BJ (cell line): ENCODE measurements at regions not wholly inside any gene's neighbourhood (a gene's known extent, or its start where the extent isn't known, plus 50 kb on each side); places are given as distances from the start of the nearest gene placed in this dataset.

ENCODE experiments used
- CTCF ChIA-PET: fragments of 350-600 bp; formaldehyde crosslinking; extraction: SDS; loops from one replicate; lab custom pipeline; 2021; ENCODE audit warnings: antibody characterized with exemption, inconsistent platforms; lab: Yijun Ruan, JAX
- POLR2A ChIA-PET: fragments of 300-600 bp; sonication (Branson Sonifier 250); formaldehyde crosslinking; extraction: SDS; loops from one replicate; lab custom pipeline; 2021; ENCODE audit warnings: antibody characterized with exemption; lab: Charles Lee
- DNase-seq: peaks from one replicate; pipeline ENCODE4 v3.0.0-alpha.2; 2011; ENCODE audit warnings: low read depth
- H3K27me3 ChIP-seq: 2 replicates; pipeline ENCODE4 v1.6.0; 2011; ENCODE audit warnings: low read length; ENCODE audit not compliant: control insufficient read depth, insufficient read depth
- H3K36me3 ChIP-seq: 2 replicates; pipeline ENCODE4 v1.5.1; 2011; ENCODE audit warnings: low read length; ENCODE audit not compliant: control insufficient read depth, insufficient read depth
- H3K4me3 ChIP-seq: 2 replicates; pipeline ENCODE4 v1.5.1; 2011; ENCODE audit warnings: low read depth, mild to moderate bottlenecking, control low read depth, low read length
- TF ChIP-seq, protein P1 (sequence below): IDR thresholded peaks from 2 replicates; pipeline ENCODE4 v1.5.1; 2011; ENCODE audit warnings: low read depth, mild to moderate bottlenecking, control low read depth, inconsistent platforms, low read length, moderate library complexity; ENCODE audit not compliant: insufficient read depth

DNA sequence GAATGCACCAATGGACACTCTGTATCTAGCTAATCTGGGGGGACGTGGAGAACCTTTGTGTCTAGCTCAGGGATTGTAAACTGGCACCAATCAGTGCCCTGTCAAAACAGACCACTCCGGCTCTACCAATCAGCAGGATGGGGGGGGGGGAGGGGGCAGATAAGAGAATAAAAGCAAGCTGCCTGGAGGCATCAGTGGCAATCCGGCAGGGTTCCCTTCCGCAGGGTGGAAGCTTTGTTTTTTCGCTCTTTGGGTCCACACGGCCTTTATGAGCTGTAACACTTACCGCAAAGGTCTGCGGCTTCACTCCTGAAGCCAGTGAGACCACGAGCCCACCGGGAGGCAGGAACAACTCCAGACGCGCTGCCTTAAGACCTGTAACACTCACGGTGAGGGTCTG, 827.1 kb downstream of the PLOD2 start:
- H3K27me3 ChIP-seq, result no peaks in the 10 kb centered on the region
- CTCF ChIA-PET, result no interaction called here
- H3K4me3 ChIP-seq, result no peak overlapping the region
- TF ChIP-seq, protein P1, sequence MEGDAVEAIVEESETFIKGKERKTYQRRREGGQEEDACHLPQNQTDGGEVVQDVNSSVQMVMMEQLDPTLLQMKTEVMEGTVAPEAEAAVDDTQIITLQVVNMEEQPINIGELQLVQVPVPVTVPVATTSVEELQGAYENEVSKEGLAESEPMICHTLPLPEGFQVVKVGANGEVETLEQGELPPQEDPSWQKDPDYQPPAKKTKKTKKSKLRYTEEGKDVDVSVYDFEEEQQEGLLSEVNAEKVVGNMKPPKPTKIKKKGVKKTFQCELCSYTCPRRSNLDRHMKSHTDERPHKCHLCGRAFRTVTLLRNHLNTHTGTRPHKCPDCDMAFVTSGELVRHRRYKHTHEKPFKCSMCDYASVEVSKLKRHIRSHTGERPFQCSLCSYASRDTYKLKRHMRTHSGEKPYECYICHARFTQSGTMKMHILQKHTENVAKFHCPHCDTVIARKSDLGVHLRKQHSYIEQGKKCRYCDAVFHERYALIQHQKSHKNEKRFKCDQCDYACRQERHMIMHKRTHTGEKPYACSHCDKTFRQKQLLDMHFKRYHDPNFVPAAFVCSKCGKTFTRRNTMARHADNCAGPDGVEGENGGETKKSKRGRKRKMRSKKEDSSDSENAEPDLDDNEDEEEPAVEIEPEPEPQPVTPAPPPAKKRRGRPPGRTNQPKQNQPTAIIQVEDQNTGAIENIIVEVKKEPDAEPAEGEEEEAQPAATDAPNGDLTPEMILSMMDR, result no peak
- DNase-seq, result no peak
- POLR2A ChIA-PET, result no interaction called here
- H3K36me3 ChIP-seq, result no peaks in the 10 kb centered on the region

DNA sequence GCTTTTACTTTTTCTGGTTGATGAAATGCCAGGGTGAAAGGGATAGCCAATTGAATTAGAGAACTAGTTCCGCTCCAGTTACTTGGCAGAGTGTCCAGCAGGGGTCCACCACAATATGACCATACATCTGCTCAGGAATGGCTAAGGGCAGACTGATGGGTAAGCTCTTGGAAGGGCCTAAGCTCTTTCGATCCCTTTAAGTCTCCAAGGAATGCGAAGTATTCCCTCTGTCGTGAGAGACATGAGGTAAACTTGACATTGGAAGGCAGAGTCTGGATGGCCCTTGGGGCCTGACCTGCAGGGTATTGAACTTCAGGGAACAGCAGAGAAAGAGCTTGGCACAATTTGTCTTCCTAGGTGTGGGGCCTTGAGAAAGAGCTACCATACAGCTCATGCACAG, 805.8 kb downstream of the PLOD2 start:
- Histone ChIP-seq H3K27me3 (no peaks in the 10 kb centered on the region), H3K36me3 (no peaks in the 10 kb centered on the region), H3K4me3 (no peak overlapping the region)
- ChIA-PET POLR2A (no interaction called here), CTCF (no interaction called here)
- no peak for DNase-seq
- TF ChIP-seq, protein P1, result no peak

DNA sequence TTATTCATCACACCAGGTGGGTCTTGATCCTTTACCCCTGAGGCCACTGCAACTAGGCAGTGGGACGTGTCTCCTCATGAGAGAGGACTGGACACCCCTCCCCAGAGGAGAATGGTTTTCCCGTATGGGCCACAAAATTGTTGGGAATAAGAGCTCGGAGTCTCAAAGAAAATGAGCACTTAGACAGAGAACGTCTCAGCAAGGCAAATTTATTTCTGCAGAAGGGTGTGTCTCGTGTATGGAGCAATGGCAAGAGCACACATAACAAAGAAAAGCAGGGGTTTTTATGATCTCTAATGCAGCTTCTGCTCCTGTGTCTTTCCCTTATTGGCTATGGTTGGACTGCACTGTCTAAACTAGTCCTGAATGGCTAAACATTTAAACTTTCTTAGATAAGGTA, 803.5 kb downstream of the PLOD2 start:
- ChIA-PET CTCF (no interaction called here), POLR2A (no interaction called here)
- TF ChIP-seq, protein P1, result no peak
- Histone ChIP-seq H3K36me3 (no peaks in the 10 kb centered on the region), H3K27me3 (no peaks in the 10 kb centered on the region), H3K4me3 (no peak overlapping the region)
- DNase-seq, result no peak

DNA sequence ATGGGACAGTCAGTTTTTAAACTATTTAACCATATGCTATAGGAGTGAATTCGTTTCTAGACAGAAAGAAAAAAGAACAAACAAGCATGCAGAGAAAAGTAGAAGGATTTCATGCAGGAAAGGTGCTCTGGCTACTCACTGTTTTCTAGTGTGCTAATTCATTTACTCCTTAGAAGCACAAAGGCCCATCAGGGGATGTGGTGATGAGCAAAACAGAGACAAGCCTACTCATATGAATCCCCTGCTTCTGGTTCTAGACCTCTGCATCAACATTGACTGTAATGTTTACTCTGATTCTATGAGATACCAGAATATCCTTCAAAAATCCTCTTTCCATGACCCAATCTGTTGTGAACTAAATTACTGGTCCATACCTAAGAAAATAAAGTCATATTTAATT, 801.9 kb downstream of the PLOD2 start:
- CTCF ChIA-PET, result no interaction called here
- no peaks in the 10 kb centered on the region for H3K27me3 ChIP-seq
- DNase-seq, result no peak
- TF ChIP-seq, protein P1, result no peak
- H3K4me3 ChIP-seq, result no peak overlapping the region
- no peaks in the 10 kb centered on the region for H3K36me3 ChIP-seq
- POLR2A ChIA-PET, result no interaction called here

DNA sequence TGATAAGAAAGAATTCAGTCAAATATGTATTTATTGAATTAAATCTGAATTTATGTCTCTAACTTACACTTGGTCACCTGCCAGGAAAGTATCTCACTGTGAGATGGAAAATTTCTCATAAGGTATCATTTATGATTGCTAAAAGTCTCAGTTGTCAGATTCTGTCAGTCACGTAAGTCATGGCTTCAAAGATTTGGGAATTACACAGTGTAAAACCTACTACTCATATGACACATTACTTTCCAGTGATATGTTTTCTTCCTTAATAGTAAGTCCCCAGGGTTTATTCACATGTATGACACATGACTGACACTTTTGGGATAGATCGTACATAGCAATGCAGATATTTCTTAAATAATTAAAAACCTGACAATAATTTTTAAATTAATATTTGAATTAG, 792.2 kb downstream of the PLOD2 start:
- TF ChIP-seq, protein P1, result no peak
- Histone ChIP-seq H3K36me3 (no peaks in the 10 kb centered on the region), H3K4me3 (no peak overlapping the region), H3K27me3 (no peaks in the 10 kb centered on the region)
- DNase-seq, result no peak
- ChIA-PET CTCF (no interaction called here), POLR2A (no interaction called here)
